Mammary epithelial cell (primary cell): ENCODE measurements at regions not wholly inside any gene's neighbourhood (a gene's known extent, or its start where the extent isn't known, plus 50 kb on each side); places are given as distances from the start of the nearest gene placed in this dataset.

Experiments used
- CTCF ChIP-seq, 2 donors: IDR thresholded peaks in 1 of 2; conservative IDR thresholded peaks in 1 of 2; 2 replicates each; pipeline ENCODE4 v1.5.1; 2011 to 2012; ENCODE audit warnings: inconsistent platforms in 2 of 2, low read length in 2 of 2, mild to moderate bottlenecking in 2 of 2, control low read depth in 1 of 2, low read depth in 1 of 2; ENCODE audit not compliant: insufficient read depth in 1 of 2; ENCODE audit errors: extremely low read depth in 1 of 2
- EZH2 ChIP-seq: IDR thresholded peaks from 2 replicates; pipeline ENCODE4 v1.6.1; 2012; ENCODE audit warnings: low read length, inconsistent platforms, borderline replicate concordance

GRCh38 chr11:37533087-37533486, 935.1 kb upstream of the RAG2 start:
- TF ChIP-seq EZH2 (no peak), CTCF (conservative IDR thresholded peaks at IDR 0.05 in 1 of 2, IDR thresholded peaks at IDR 0.05 in 1 of 2; ENCODE audit: extremely low read depth in 1 of 2, insufficient read depth in 1 of 2, low read depth in 1 of 2, low read length in 2 of 2) (no peak)
